GM23338 (cell line): ENCODE measurements at regions not wholly inside any gene's neighbourhood (a gene's known extent, or its start where the extent isn't known, plus 50 kb on each side); places are given as distances from the start of the nearest gene placed in this dataset.

Experiments
- ATAC-seq: fragments of 200-7000 bp; cut with Tn5 transposase; 3 replicates; pipeline ENCODE4 v1.9.1; 2020
- DNase-seq: peaks from one replicate; pipeline ENCODE4 v3.0.0-alpha.2; 2015; ENCODE audit warnings: low spot score
- H2AFZ ChIP-seq: fragments of 200-600 bp; sonication (generic); 2 replicates; pipeline ENCODE4 v1.8.0; 2016; ENCODE audit warnings: antibody characterized with exemption, mild to moderate bottlenecking, moderate library complexity
- H3F3A ChIP-seq: fragments of 200-600 bp; sonication (generic); replicated peaks from 2 replicates; pipeline ENCODE4 v1.8.0; 2017; ENCODE audit warnings: antibody characterized with exemption, mixed run types, low read depth
- H3K27ac ChIP-seq: fragments of 200-600 bp; sonication (generic); 2 replicates; pipeline ENCODE4 v1.6.1; 2016; ENCODE audit warnings: low read depth
- H3K27me3 ChIP-seq: fragments of 200-600 bp; sonication (generic); 2 replicates; pipeline ENCODE4 v1.8.0; 2016; ENCODE audit warnings: mild to moderate bottlenecking, mixed run types, moderate library complexity; ENCODE audit not compliant: insufficient read depth
- H3K36me3 ChIP-seq: fragments of 200-600 bp; sonication (generic); 2 replicates; pipeline ENCODE4 v1.8.0; 2016; ENCODE audit warnings: mild to moderate bottlenecking; ENCODE audit not compliant: insufficient read depth
- H3K4me1 ChIP-seq: fragments of 200-600 bp; sonication (generic); 2 replicates; pipeline ENCODE4 v1.8.0; 2016; ENCODE audit warnings: mild to moderate bottlenecking, moderate library complexity; ENCODE audit not compliant: insufficient read depth
- H3K4me2 ChIP-seq: fragments of 200-600 bp; sonication (generic); 2 replicates; pipeline ENCODE4 v1.7.1; 2017; ENCODE audit warnings: mixed run types
- H3K4me3 ChIP-seq: fragments of 200-600 bp; sonication (generic); 2 replicates; pipeline ENCODE4 v1.6.1; 2016; ENCODE audit warnings: mixed run types
- H3K79me2 ChIP-seq: fragments of 200-600 bp; sonication (generic); replicated peaks from 2 replicates; pipeline ENCODE4 v1.8.0; 2017; ENCODE audit warnings: mild to moderate bottlenecking; ENCODE audit not compliant: insufficient read depth
- H3K9me2 ChIP-seq: fragments of 200-600 bp; sonication (generic); 2 replicates; pipeline ENCODE4 v1.8.0; 2017; ENCODE audit not compliant: insufficient read depth
- H4K20me1 ChIP-seq: fragments of 200-600 bp; sonication (generic); replicated peaks from 2 replicates; pipeline ENCODE4 v1.8.0; 2017; ENCODE audit warnings: mild to moderate bottlenecking; ENCODE audit not compliant: insufficient read depth
- H3K27ac Mint-ChIP-seq: 2 replicates; pipeline ENCODE4 v1.8.0; 2020; ENCODE audit warnings: inconsistent platforms, mild to moderate bottlenecking, moderate library complexity, mixed read lengths
- H3K27me3 Mint-ChIP-seq: 3 replicates; pipeline ENCODE4 v1.8.0; 2022; ENCODE audit warnings: low read depth, mild to moderate bottlenecking, moderate library complexity, mixed read lengths, inconsistent platforms; ENCODE audit not compliant: insufficient read depth, poor library complexity
- H3K36me3 Mint-ChIP-seq: 3 replicates; pipeline ENCODE4 v1.8.0; 2021; ENCODE audit warnings: low read depth, mild to moderate bottlenecking, inconsistent platforms, moderate library complexity, mixed read lengths
- H3K4me1 Mint-ChIP-seq: 3 replicates; pipeline ENCODE4 v1.8.0; 2020; ENCODE audit warnings: mild to moderate bottlenecking, inconsistent platforms, mixed read lengths
- H3K4me3 Mint-ChIP-seq: 3 replicates; pipeline ENCODE4 v1.8.0; 2021; ENCODE audit warnings: moderate library complexity, mild to moderate bottlenecking, inconsistent platforms, mixed read lengths
- H3K9me3 Mint-ChIP-seq: 3 replicates; pipeline ENCODE4 v1.8.0; 2020; ENCODE audit warnings: moderate library complexity, mild to moderate bottlenecking, inconsistent platforms, mixed read lengths
- CREB1 ChIP-seq: fragments of 250-450 bp; sonication (Bioruptor Pico); IDR thresholded peaks from 2 replicates; pipeline ENCODE4 v1.5.0; 2020; ENCODE audit warnings: low read depth, mild to moderate bottlenecking, moderate library complexity
- CTCF ChIP-seq, 2 experiments: fragments of 200-600 bp in 1 of 2; sonication (generic) in 1 of 2; conservative IDR thresholded peaks; 2 replicates each; pipeline versions ENCODE4 v1.5.1 to v1.6.1; 2016 to 2017; ENCODE audit warnings: antibody characterized with exemption in 2 of 2, low read depth in 2 of 2, mild to moderate bottlenecking in 2 of 2, moderate library complexity in 1 of 2
- ETS1 ChIP-seq: IDR thresholded peaks from 2 replicates; pipeline ENCODE4 v1.6.1; 2016; ENCODE audit warnings: antibody characterized with exemption
- EZH2 ChIP-seq: fragments of 200-600 bp; sonication (generic); IDR thresholded peaks from one replicate; pipeline ENCODE4 v1.8.0; 2017; ENCODE audit warnings: antibody characterized with exemption, mild to moderate bottlenecking, low read depth; ENCODE audit not compliant: unreplicated experiment
- EZH2phosphoT487 ChIP-seq: fragments of 200-600 bp; sonication (generic); IDR thresholded peaks from one replicate; pipeline ENCODE4 v1.8.1; 2018; ENCODE audit warnings: antibody characterized with exemption; ENCODE audit not compliant: unreplicated experiment
- JUNB ChIP-seq: IDR thresholded peaks from one replicate; pipeline ENCODE4 v1.6.1; 2016; ENCODE audit warnings: antibody characterized with exemption; ENCODE audit not compliant: unreplicated experiment
- NANOG ChIP-seq: IDR thresholded peaks from 2 replicates; pipeline ENCODE4 v1.6.1; 2016; ENCODE audit warnings: antibody characterized with exemption, borderline replicate concordance
- POLR2AphosphoS5 ChIP-seq: IDR thresholded peaks from 2 replicates; pipeline ENCODE4 v1.6.1; 2016; ENCODE audit warnings: antibody characterized with exemption, low read depth
- STAT1 ChIP-seq: IDR thresholded peaks from one replicate; pipeline ENCODE4 v1.6.1; 2016; ENCODE audit warnings: antibody characterized with exemption; ENCODE audit not compliant: unreplicated experiment
- ZNF114 ChIP-seq: fragments of 250-450 bp; sonication (Bioruptor Pico); IDR thresholded peaks from 2 replicates; pipeline ENCODE4 v1.5.0; 2020; ENCODE audit warnings: mild to moderate bottlenecking, moderate library complexity
- ZNF331 ChIP-seq: fragments of 250-450 bp; sonication (Bioruptor Pico); IDR thresholded peaks from 2 replicates; pipeline ENCODE4 v1.5.0; 2020; ENCODE audit warnings: low read depth, mild to moderate bottlenecking, moderate library complexity
- ZNF462 ChIP-seq: fragments of 250-450 bp; sonication (Bioruptor Pico); IDR thresholded peaks from 2 replicates; pipeline ENCODE4 v1.5.0; 2020; ENCODE audit warnings: mild to moderate bottlenecking, moderate library complexity

GRCh38 chr12:91364471-91365184 is 182.0 kb upstream of the DCN start:
- Histone ChIP-seq H2AFZ (no peak overlapping the region), H3K4me1 (peaks cover 6% of the 10 kb centered on the region; the same call in 1 of the 2 replicates), H3K27me3 (no peaks in the 10 kb centered on the region), H3K9me2 (no peaks in the 10 kb centered on the region), H3F3A (no peaks in the 10 kb centered on the region), H4K20me1 (no peaks in the 10 kb centered on the region), H3K36me3 (no peaks in the 10 kb centered on the region), H3K79me2 (no peaks in the 10 kb centered on the region), H3K4me3 (no peak overlapping the region), H3K27ac (no peak overlapping the region), H3K4me2 (no peak overlapping the region)
- H3K4me1 Mint-ChIP-seq, result peaks cover 6% of the 10 kb centered on the region; the same call in 2 of the 3 replicates
- H3K27me3 Mint-ChIP-seq, result no peaks in the 10 kb centered on the region
- no peaks in the 10 kb centered on the region for H3K9me3 Mint-ChIP-seq
- H3K27ac Mint-ChIP-seq, result no peak overlapping the region
- DNase-seq, result no peak
- TF ChIP-seq CREB1 (CRISPR knock-in tag), result no peak
- TF ChIP-seq ETS1, result no peak
- TF ChIP-seq JUNB, result no peak
- TF ChIP-seq POLR2AphosphoS5, result no peak
- TF ChIP-seq NANOG, result no peak
- no peak for TF ChIP-seq EZH2
- no peak for TF ChIP-seq ZNF462 (CRISPR knock-in tag)
- no peak for TF ChIP-seq ZNF114 (CRISPR knock-in tag)
- no peak for TF ChIP-seq STAT1
- no peak for TF ChIP-seq ZNF331 (CRISPR knock-in tag)
- TF ChIP-seq CTCF (conservative IDR thresholded peaks at IDR 0.05; ENCODE audit: low read depth in 2 of 2), result no peak
- no peak for TF ChIP-seq EZH2phosphoT487
- ATAC-seq, result no peak
- H3K4me3 Mint-ChIP-seq, result no peak overlapping the region
- H3K36me3 Mint-ChIP-seq, result no peaks in the 10 kb centered on the region
